ENCODE measurements at regions not wholly inside any gene's neighbourhood (a gene's known extent, or its start where the extent isn't known, plus 50 kb on each side); places are given as distances from the start of the nearest gene placed in this dataset.

DNA sequence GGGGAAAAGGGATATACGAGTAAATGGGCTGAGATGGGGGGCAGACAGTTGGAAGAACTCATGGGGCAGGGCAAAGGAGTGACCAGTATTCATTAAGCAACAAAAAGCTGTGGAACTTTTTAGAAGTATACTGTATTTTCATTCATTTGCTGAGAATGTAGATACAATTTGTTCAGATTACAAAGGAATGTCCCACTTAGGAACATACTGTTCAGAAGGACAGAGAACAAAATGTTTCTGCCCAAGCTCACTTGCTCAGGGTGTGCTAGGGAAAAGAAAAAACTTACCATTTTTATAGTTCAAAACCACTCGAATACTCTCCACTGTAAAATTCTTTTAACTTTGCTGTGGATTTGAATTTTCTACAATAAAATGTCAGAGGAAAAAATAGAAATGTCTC lies 135.2 kb upstream of the AFF2 start:
- no peak for ATAC-seq
- FAIRE-seq: no peak
- TF ChIP-seq, protein P1, sequence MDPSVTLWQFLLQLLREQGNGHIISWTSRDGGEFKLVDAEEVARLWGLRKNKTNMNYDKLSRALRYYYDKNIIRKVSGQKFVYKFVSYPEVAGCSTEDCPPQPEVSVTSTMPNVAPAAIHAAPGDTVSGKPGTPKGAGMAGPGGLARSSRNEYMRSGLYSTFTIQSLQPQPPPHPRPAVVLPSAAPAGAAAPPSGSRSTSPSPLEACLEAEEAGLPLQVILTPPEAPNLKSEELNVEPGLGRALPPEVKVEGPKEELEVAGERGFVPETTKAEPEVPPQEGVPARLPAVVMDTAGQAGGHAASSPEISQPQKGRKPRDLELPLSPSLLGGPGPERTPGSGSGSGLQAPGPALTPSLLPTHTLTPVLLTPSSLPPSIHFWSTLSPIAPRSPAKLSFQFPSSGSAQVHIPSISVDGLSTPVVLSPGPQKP (IDR thresholded peaks at IDR 0.05; ENCODE audit: low read depth, low read length): no peak
- TF ChIP-seq MAFK (IDR thresholded peaks at IDR 0.05; ENCODE audit: partially characterized antibody) (no peak), TFCP2L1 (CRISPR knock-in tag; IDR thresholded peaks at IDR 0.05) (no peak), FOSB (CRISPR knock-in tag; IDR thresholded peaks at IDR 0.05) (no peak), RARB (CRISPR knock-in tag; IDR thresholded peaks at IDR 0.05) (no peak), RAD21 (conservative IDR thresholded peaks at IDR 0.05 in 1 of 2, IDR thresholded peaks at IDR 0.05 in 1 of 2) (no peak), NFE2L2 (conservative IDR thresholded peaks at IDR 0.05; ENCODE audit: low read length) (no peak), TP53 (CRISPR knock-in tag; IDR thresholded peaks at IDR 0.05) (no peak), MAZ (IDR thresholded peaks at IDR 0.05; ENCODE audit: borderline replicate concordance, low read depth, low read length) (no peak), RNF2 (IDR thresholded peaks at IDR 0.05; ENCODE audit: borderline replicate concordance, low read depth) (no peak)
- TF ChIP-seq, protein P2, sequence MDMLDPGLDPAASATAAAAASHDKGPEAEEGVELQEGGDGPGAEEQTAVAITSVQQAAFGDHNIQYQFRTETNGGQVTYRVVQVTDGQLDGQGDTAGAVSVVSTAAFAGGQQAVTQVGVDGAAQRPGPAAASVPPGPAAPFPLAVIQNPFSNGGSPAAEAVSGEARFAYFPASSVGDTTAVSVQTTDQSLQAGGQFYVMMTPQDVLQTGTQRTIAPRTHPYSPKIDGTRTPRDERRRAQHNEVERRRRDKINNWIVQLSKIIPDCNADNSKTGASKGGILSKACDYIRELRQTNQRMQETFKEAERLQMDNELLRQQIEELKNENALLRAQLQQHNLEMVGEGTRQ (IDR thresholded peaks at IDR 0.05): no peak
- TF ChIP-seq, protein P3, sequence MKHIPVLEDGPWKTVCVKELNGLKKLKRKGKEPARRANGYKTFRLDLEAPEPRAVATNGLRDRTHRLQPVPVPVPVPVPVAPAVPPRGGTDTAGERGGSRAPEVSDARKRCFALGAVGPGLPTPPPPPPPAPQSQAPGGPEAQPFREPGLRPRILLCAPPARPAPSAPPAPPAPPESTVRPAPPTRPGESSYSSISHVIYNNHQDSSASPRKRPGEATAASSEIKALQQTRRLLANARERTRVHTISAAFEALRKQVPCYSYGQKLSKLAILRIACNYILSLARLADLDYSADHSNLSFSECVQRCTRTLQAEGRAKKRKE (CRISPR knock-in tag; IDR thresholded peaks at IDR 0.05; ENCODE audit: low read depth): no peak
- TF ChIP-seq, protein P4, sequence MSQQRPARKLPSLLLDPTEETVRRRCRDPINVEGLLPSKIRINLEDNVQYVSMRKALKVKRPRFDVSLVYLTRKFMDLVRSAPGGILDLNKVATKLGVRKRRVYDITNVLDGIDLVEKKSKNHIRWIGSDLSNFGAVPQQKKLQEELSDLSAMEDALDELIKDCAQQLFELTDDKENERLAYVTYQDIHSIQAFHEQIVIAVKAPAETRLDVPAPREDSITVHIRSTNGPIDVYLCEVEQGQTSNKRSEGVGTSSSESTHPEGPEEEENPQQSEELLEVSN (IDR thresholded peaks at IDR 0.05; ENCODE audit: borderline replicate concordance, low read depth): no peak
- TF ChIP-seq, protein P5, sequence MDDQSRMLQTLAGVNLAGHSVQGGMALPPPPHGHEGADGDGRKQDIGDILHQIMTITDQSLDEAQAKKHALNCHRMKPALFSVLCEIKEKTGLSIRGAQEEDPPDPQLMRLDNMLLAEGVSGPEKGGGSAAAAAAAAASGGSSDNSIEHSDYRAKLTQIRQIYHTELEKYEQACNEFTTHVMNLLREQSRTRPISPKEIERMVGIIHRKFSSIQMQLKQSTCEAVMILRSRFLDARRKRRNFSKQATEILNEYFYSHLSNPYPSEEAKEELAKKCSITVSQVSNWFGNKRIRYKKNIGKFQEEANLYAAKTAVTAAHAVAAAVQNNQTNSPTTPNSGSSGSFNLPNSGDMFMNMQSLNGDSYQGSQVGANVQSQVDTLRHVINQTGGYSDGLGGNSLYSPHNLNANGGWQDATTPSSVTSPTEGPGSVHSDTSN (IDR thresholded peaks at IDR 0.05): no peak
- TF ChIP-seq, protein P6, sequence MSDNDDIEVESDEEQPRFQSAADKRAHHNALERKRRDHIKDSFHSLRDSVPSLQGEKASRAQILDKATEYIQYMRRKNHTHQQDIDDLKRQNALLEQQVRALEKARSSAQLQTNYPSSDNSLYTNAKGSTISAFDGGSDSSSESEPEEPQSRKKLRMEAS (IDR thresholded peaks at IDR 0.05): no peak
- TF ChIP-seq, protein P7, sequence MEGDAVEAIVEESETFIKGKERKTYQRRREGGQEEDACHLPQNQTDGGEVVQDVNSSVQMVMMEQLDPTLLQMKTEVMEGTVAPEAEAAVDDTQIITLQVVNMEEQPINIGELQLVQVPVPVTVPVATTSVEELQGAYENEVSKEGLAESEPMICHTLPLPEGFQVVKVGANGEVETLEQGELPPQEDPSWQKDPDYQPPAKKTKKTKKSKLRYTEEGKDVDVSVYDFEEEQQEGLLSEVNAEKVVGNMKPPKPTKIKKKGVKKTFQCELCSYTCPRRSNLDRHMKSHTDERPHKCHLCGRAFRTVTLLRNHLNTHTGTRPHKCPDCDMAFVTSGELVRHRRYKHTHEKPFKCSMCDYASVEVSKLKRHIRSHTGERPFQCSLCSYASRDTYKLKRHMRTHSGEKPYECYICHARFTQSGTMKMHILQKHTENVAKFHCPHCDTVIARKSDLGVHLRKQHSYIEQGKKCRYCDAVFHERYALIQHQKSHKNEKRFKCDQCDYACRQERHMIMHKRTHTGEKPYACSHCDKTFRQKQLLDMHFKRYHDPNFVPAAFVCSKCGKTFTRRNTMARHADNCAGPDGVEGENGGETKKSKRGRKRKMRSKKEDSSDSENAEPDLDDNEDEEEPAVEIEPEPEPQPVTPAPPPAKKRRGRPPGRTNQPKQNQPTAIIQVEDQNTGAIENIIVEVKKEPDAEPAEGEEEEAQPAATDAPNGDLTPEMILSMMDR (IDR thresholded peaks at IDR 0.05): no peak

DNA sequence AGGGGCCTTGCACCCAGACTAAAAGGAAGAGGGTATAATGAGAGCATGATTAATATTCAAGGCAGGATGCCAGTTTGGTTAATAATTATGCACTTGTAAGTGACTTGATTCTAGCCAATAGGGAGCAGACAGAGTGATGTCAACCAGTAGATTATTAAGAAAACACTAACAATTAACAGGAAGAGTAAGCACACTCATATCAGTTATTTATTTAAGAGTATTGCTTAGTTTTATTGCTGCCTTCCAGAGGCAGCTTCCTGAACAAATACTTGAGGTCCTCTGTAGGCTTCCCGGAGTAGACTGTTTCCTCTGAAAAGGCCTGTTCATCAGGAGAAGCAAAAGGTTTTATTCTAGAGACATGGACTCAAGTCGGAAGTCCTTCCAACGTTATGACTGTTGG lies 129.1 kb upstream of the AFF2 start:
- POLR2A ChIA-PET: no interaction called here
- WGBS (ENCODE audit: missing lambda C conversion rate): 7% methylated on average over 3 of the region's 3 CpGs
- Histone ChIP-seq H3K4me3 (no peak overlapping the region), H3K4me2 (no peak overlapping the region), H3K9me3 (no peaks in the 10 kb centered on the region; the same call in 2 of the 3 replicates), H3K4me1 (no peaks in the 10 kb centered on the region), H3K27ac (no peak overlapping the region)
- DNase-seq (ENCODE audit: low read depth in 1 of 2, low spot score in 1 of 2): no peak
- CTCF ChIA-PET: no interaction called here
- TF ChIP-seq, protein P8, sequence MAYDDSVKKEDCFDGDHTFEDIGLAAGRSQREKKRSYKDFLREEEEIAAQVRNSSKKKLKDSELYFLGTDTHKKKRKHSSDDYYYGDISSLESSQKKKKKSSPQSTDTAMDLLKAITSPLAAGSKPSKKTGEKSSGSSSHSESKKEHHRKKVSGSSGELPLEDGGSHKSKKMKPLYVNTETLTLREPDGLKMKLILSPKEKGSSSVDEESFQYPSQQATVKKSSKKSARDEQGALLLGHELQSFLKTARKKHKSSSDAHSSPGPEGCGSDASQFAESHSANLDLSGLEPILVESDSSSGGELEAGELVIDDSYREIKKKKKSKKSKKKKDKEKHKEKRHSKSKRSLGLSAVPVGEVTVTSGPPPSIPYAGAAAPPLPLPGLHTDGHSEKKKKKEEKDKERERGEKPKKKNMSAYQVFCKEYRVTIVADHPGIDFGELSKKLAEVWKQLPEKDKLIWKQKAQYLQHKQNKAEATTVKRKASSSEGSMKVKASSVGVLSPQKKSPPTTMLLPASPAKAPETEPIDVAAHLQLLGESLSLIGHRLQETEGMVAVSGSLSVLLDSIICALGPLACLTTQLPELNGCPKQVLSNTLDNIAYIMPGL (CRISPR knock-in tag; IDR thresholded peaks at IDR 0.05; ENCODE audit: borderline replicate concordance): no peak
- TF ChIP-seq NPAS2 (CRISPR knock-in tag; IDR thresholded peaks at IDR 0.05; ENCODE audit: borderline replicate concordance) (no peak), FOXS1 (CRISPR knock-in tag; IDR thresholded peaks at IDR 0.05) (no peak), EHF (CRISPR knock-in tag; IDR thresholded peaks at IDR 0.05) (no peak), FOSB (CRISPR knock-in tag; IDR thresholded peaks at IDR 0.05) (no peak), ZSCAN20 (CRISPR knock-in tag; IDR thresholded peaks at IDR 0.05) (no peak), HOXB13 (CRISPR knock-in tag; IDR thresholded peaks at IDR 0.05; ENCODE audit: low read depth) (no peak)
- TF ChIP-seq, protein P3 (CRISPR knock-in tag; IDR thresholded peaks at IDR 0.05; ENCODE audit: low read depth): no peak
- TF ChIP-seq, protein P4 (IDR thresholded peaks at IDR 0.05; ENCODE audit: borderline replicate concordance, low read depth): no peak
- no peak for ATAC-seq
- no peak for FAIRE-seq

More for the DNA sequence above, 135.2 kb upstream of the AFF2 start:
- Histone ChIP-seq H3K27ac (no peak overlapping the region), H3K4me1 (no peaks in the 10 kb centered on the region), H3K4me2 (no peak overlapping the region), H3K4me3 (no peak overlapping the region), H3K9me3 (no peaks in the 10 kb centered on the region)
- ChIA-PET CTCF (no interaction called here), POLR2A (no interaction called here)
- WGBS (ENCODE audit: missing lambda C conversion rate): 2% methylated on average over 2 of the region's 2 CpGs
- DNase-seq (ENCODE audit: low read depth in 1 of 2, low spot score in 1 of 2): no peak
